SK-N-SH treated with all-trans-retinoic acid at 6 μM for 48 hours (cell line): ENCODE measurements at regions not wholly inside any gene's neighbourhood (a gene's known extent, or its start where the extent isn't known, plus 50 kb on each side); places are given as distances from the start of the nearest gene placed in this dataset.

Experiments
- ATAC-seq: fragments of 200-7000 bp; cut with Tn5 transposase; 3 replicates; pipeline ENCODE4 v1.9.1; 2020; ENCODE audit warnings: mild to moderate bottlenecking, moderate library complexity
- ARNTL ChIP-seq: fragments of 450-650 bp; formaldehyde crosslinking; IDR thresholded peaks from 2 replicates; pipeline ENCODE4 v1.5.0; 2020; ENCODE audit warnings: low read depth, mild to moderate bottlenecking, moderate library complexity, borderline replicate concordance
- BACH2 ChIP-seq: fragments of 250-450 bp; sonication (Bioruptor Pico); IDR thresholded peaks from 2 replicates; pipeline ENCODE4 v1.9.0; 2021; ENCODE audit warnings: mild to moderate bottlenecking, borderline replicate concordance
- CREB5 ChIP-seq: fragments of 250-450 bp; sonication (Bioruptor Pico); IDR thresholded peaks from 2 replicates; pipeline ENCODE4 v1.5.1; 2020; ENCODE audit warnings: low read depth, mild to moderate bottlenecking, moderate library complexity
- ESRRG ChIP-seq: fragments of 250-450 bp; sonication (Bioruptor Pico); IDR thresholded peaks from 2 replicates; pipeline ENCODE4 v1.6.1; 2021; ENCODE audit warnings: mild to moderate bottlenecking
- ISL1 ChIP-seq: fragments of 250-450 bp; sonication (Bioruptor Pico); IDR thresholded peaks from 2 replicates; pipeline ENCODE4 v2.1.2; 2022; ENCODE audit warnings: mild to moderate bottlenecking, moderate library complexity
- OSR1 ChIP-seq: fragments of 250-450 bp; sonication (Bioruptor Pico); IDR thresholded peaks from 2 replicates; pipeline ENCODE4 v1.8.0; 2022; ENCODE audit warnings: moderate library complexity, mild to moderate bottlenecking, inconsistent platforms
- PPARA ChIP-seq: fragments of 250-450 bp; sonication (Bioruptor Pico); IDR thresholded peaks from 2 replicates; pipeline ENCODE4 v1.5.0; 2020; ENCODE audit warnings: mild to moderate bottlenecking, borderline replicate concordance
- RARB ChIP-seq: fragments of 250-450 bp; sonication (Bioruptor Pico); IDR thresholded peaks from 2 replicates; pipeline ENCODE4 v1.8.0; 2021; ENCODE audit warnings: mild to moderate bottlenecking, moderate library complexity
- SNAI2 ChIP-seq: fragments of 250-450 bp; sonication (Bioruptor Pico); IDR thresholded peaks from 2 replicates; pipeline ENCODE4 v1.5.0; 2020; ENCODE audit warnings: mild to moderate bottlenecking, moderate library complexity
- TCF4 ChIP-seq: fragments of 250-450 bp; sonication (Bioruptor Pico); IDR thresholded peaks from 2 replicates; pipeline ENCODE4 v1.8.0; 2021; ENCODE audit warnings: mild to moderate bottlenecking, moderate library complexity, borderline replicate concordance
- TSHZ2 ChIP-seq: fragments of 250-450 bp; sonication (Bioruptor Pico); IDR thresholded peaks from 2 replicates; pipeline ENCODE4 v1.5.0; 2020; ENCODE audit warnings: mild to moderate bottlenecking, moderate library complexity
- ZC3H10 ChIP-seq: fragments of 250-450 bp; sonication (Bioruptor Pico); IDR thresholded peaks from 2 replicates; pipeline ENCODE4 v1.5.1; 2021; ENCODE audit warnings: mild to moderate bottlenecking, moderate library complexity
- ZFP3 ChIP-seq: fragments of 250-450 bp; sonication (Bioruptor Pico); IDR thresholded peaks from 2 replicates; pipeline ENCODE4 v1.5.0; 2020; ENCODE audit warnings: mild to moderate bottlenecking, moderate library complexity
- ZFP30 ChIP-seq: fragments of 450-650 bp; formaldehyde crosslinking; IDR thresholded peaks from 2 replicates; pipeline ENCODE4 v1.5.0; 2022; ENCODE audit warnings: mild to moderate bottlenecking, moderate library complexity
- ZNF565 ChIP-seq: fragments of 450-650 bp; formaldehyde crosslinking; conservative IDR thresholded peaks from 2 replicates; pipeline ENCODE4 v1.5.0; 2020; ENCODE audit warnings: low read depth, mild to moderate bottlenecking, moderate library complexity
- ZNF70 ChIP-seq: fragments of 450-650 bp; formaldehyde crosslinking; IDR thresholded peaks from 2 replicates; pipeline ENCODE4 v1.5.0; 2020; ENCODE audit warnings: mild to moderate bottlenecking, moderate library complexity
- ZNF8 ChIP-seq: fragments of 450-650 bp; formaldehyde crosslinking; IDR thresholded peaks from 2 replicates; pipeline ENCODE4 v1.5.0; 2020; ENCODE audit warnings: mild to moderate bottlenecking, moderate library complexity
- TF ChIP-seq, protein P1 (sequence below): fragments of 250-450 bp; sonication (Bioruptor Pico); IDR thresholded peaks from 2 replicates; pipeline ENCODE4 v1.8.0; 2021; ENCODE audit warnings: low read depth, mild to moderate bottlenecking, moderate library complexity, borderline replicate concordance
- TF ChIP-seq, protein P2 (sequence below): fragments of 250-450 bp; sonication (Bioruptor Pico); IDR thresholded peaks from 2 replicates; pipeline ENCODE4 v1.8.0; 2020; ENCODE audit warnings: mild to moderate bottlenecking, moderate library complexity, borderline replicate concordance
- TF ChIP-seq, protein P3 (sequence below): fragments of 250-450 bp; sonication (Bioruptor Pico); IDR thresholded peaks from 2 replicates; pipeline ENCODE4 v1.5.1; 2021; ENCODE audit warnings: mild to moderate bottlenecking, moderate library complexity

- no peak for TF ChIP-seq ZNF70 (CRISPR knock-in tag)
- TF ChIP-seq, protein P1, sequence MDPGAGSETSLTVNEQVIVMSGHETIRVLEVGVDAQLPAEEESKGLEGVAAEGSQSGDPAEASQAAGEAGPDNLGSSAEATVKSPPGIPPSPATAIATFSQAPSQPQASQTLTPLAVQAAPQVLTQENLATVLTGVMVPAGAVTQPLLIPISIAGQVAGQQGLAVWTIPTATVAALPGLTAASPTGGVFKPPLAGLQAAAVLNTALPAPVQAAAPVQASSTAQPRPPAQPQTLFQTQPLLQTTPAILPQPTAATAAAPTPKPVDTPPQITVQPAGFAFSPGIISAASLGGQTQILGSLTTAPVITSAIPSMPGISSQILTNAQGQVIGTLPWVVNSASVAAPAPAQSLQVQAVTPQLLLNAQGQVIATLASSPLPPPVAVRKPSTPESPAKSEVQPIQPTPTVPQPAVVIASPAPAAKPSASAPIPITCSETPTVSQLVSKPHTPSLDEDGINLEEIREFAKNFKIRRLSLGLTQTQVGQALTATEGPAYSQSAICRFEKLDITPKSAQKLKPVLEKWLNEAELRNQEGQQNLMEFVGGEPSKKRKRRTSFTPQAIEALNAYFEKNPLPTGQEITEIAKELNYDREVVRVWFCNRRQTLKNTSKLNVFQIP: no peak
- TF ChIP-seq OSR1 (CRISPR knock-in tag): no peak
- no peak for TF ChIP-seq ZFP3
- no peak for TF ChIP-seq CREB5 (CRISPR knock-in tag)
- TF ChIP-seq BACH2 (CRISPR knock-in tag): no peak
- no peak for TF ChIP-seq ZNF565 (CRISPR knock-in tag)
- TF ChIP-seq TSHZ2 (CRISPR knock-in tag): no peak
- no peak for TF ChIP-seq ARNTL
- ATAC-seq: no peak
Observed at GRCh38 chr14:100407376-100408102, 84.4 kb downstream of the SLC25A47 start.

- ATAC-seq: peak; percentile 81
- no peak for TF ChIP-seq ZNF70 (CRISPR knock-in tag)
- peak; percentile 34; the same call in 1 of the 2 replicates for TF ChIP-seq ZC3H10 (CRISPR knock-in tag)
Observed at GRCh38 chr14:100408350-100409002, 85.3 kb downstream of the SLC25A47 start.

DNA sequence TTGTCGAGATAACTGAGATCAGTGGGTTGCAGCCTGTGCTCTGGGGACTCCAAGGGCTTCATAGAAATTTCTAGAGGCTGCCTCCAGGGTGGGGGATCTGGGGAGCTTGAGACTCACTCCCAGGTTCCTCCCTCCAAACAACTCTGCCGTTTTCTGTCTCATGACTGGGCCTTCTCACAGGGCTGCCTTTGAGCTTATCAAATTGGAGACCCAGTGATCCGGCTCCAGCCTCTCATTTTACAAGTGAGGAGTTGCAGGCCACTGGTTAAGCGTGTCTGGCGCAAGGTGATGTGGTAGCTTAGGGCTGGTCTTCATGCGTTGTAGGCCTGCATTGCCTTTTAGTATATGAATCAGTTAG lies 85.8 kb downstream of the SLC25A47 start:
- no peak; the same call in 2 of the 3 replicates for ATAC-seq
- no peak for TF ChIP-seq ARNTL
- no peak for TF ChIP-seq ESRRG
- TF ChIP-seq TCF4 (CRISPR knock-in tag): no peak
- no peak for TF ChIP-seq CREB5 (CRISPR knock-in tag)
- TF ChIP-seq, protein P2, sequence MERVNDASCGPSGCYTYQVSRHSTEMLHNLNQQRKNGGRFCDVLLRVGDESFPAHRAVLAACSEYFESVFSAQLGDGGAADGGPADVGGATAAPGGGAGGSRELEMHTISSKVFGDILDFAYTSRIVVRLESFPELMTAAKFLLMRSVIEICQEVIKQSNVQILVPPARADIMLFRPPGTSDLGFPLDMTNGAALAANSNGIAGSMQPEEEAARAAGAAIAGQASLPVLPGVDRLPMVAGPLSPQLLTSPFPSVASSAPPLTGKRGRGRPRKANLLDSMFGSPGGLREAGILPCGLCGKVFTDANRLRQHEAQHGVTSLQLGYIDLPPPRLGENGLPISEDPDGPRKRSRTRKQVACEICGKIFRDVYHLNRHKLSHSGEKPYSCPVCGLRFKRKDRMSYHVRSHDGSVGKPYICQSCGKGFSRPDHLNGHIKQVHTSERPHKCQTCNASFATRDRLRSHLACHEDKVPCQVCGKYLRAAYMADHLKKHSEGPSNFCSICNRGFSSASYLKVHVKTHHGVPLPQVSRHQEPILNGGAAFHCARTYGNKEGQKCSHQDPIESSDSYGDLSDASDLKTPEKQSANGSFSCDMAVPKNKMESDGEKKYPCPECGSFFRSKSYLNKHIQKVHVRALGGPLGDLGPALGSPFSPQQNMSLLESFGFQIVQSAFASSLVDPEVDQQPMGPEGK (CRISPR knock-in tag): no peak
- TF ChIP-seq ZFP3: no peak
- TF ChIP-seq, protein P3, sequence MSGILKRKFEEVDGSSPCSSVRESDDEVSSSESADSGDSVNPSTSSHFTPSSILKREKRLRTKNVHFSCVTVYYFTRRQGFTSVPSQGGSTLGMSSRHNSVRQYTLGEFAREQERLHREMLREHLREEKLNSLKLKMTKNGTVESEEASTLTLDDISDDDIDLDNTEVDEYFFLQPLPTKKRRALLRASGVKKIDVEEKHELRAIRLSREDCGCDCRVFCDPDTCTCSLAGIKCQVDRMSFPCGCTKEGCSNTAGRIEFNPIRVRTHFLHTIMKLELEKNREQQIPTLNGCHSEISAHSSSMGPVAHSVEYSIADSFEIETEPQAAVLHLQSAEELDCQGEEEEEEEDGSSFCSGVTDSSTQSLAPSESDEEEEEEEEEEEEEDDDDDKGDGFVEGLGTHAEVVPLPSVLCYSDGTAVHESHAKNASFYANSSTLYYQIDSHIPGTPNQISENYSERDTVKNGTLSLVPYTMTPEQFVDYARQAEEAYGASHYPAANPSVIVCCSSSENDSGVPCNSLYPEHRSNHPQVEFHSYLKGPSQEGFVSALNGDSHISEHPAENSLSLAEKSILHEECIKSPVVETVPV (CRISPR knock-in tag): no peak
- no peak for TF ChIP-seq ZNF565 (CRISPR knock-in tag)
- TF ChIP-seq ZFP30: no peak
- TF ChIP-seq SNAI2 (CRISPR knock-in tag): no peak
- no peak for TF ChIP-seq TSHZ2 (CRISPR knock-in tag)
- no peak for TF ChIP-seq RARB (CRISPR knock-in tag)
- TF ChIP-seq PPARA (CRISPR knock-in tag): no peak
- no peak for TF ChIP-seq ISL1
- no peak for TF ChIP-seq ZNF8 (CRISPR knock-in tag)
